ENCODE measurements at regions not wholly inside any gene's neighbourhood (a gene's known extent, or its start where the extent isn't known, plus 50 kb on each side); places are given as distances from the start of the nearest gene placed in this dataset.

DNA sequence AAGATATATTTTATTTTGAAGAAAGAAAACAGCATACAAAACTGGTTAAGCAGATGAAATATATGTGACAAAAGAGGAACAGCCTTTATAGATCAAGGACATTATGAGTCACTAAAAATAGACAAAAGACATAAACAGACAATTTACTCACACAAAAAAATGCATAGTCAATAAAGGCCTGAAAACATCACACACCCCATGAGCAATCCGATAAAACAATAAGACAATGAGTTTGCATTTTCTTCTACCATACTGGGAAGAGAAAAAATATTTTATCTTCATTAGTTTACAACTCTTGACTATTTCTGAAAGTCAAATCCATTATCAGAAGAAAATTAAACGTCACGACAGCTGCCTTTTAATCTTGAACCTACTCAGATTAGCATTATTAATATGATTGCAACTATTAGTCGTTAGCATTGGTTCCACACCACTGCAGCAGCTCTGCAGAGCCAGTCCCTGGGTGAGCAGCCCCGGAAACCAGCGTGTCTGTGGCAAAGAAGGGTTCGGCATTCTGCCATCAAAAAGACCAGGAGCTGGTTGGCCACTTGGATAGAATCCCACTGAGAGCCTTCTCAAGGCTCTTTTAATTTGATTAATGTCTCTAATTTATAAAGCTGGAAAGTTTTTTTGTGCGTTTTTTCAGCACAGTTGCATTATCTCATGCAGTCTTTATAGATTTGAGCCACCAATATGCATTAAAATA, 305.4 kb upstream of the SHH start:
- DNase-seq: no peak

DNA sequence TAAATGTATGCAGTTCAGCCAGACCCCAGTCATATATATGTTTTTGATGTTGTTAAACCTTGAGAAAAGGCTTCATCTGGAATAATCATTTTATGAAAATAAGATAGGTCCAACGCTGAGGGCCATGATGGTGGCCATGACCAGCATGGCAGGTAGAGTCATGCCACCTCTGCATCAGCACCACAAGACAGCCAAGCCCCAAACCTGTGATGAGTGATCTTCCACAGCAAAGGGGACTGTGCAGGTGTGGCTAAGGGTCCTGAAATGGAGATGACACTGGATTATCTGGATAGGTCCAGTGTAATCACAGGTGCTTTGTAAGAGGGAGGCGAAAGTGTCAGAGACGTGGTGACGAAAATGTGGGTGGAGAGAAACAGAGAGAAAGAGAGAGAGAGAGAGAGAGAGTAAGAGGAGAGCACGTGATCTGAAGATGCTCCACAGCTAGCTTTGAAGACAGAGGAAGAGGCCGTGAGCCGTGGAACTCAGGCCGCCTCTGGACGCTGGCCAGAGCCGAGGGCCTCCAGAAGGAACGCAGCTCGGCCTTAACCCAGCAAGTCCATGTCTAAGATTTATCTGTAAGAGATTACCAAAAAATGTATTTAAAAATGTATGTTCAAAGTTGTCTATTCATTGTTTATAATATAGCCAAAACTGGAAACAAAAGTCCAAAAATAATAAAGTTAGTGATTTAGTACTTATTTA, 304.4 kb upstream of the SHH start:
- DNase-seq: no peak

DNA sequence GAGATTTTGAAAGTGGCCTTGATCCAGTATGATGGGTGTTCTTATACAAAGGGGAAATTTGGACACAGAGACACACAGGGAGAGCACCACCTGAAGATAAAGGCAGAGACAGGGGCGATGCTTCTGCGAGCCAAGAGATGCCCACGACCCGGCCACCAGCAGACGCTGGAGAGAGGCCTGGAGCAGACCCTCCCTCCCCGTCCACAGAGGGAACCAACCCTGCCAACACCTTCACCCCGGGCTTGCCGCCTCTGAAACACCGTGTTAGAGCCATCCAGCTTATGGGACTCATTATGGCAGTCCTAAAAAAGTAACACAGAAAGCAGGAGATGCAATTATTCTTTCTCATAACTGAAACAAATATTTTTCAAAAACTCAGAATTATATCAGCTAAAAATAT, 303.3 kb upstream of the SHH start:
- DNase-seq: no peak

DNA sequence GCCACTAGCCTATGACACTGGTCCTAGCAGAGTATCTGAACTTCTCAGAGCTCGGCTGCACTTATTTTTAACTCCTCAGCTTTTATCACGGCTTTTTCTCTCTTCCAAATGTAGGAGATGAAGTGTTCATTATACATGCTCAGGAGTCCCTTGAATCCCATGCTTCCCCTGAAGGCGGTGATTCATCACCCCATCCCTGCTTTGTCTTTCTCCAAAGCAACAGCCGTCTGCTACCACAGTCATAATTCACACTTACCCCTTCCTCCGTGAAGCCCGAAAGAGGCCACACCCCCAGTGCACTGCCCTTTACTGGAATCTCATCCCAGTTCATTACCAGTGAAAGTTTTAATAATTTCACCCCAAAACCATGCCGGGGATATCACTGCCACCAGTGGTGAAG, 301.5 kb upstream of the SHH start:
- no peak for DNase-seq

DNA sequence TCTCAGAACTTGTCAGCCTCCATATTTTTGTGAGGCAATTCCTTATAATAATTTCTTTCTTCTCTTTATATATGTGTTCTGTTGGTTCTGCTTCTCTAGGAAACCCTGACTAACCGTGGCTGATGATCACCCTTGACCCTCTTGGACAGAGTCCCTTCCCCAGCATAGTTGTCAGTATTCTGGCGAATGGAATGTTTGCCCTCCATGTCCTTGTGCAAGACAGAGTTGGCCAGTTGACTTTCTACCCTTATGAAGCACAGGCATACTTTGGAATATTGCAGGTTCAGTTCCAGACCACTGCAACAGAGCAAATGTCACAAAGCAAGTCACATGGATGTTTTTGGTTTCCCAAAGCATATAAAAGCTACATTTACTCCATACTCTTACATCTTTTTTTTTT, 297.7 kb upstream of the SHH start:
- no peak for DNase-seq

DNA sequence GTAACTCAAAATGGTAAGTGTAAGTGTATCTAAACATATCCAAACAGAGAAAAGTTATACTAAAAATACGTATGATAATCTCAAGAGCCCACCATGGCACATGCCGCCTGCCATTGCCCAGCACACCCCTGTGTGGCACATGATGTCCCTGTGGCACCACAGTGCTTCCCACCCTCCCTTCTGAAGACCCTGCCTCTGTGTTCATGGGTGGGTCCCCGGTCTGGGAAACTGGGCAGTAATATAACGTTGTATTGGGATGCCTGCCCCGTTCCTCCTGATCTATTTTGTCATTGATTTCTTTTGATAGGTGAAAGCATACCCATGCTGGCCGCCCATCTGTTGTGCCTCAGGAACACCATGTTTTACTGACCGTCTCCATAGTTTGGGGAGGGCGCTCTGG, 296.8 kb upstream of the SHH start:
- DNase-seq: no peak

DNA sequence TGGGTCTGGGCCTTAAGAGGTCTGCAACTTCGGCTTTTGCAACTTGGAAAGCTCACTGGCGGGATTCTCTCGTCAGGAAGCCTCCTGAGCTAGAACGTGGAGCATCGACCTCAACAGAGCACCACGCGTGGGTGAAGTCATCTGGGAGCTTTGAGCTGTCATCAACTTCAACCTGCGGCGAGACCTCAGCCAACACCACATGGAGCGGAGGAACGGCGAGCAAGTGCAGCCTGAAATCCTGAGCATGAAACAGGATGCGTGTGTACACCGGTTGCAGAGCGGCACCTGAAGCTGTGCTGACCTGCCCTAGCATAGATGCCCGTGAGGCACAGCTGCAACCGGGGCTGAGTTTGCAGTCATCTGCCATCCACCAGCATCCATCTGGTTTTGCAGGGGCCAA, 295.7 kb upstream of the SHH start:
- DNase-seq: no peak

DNA sequence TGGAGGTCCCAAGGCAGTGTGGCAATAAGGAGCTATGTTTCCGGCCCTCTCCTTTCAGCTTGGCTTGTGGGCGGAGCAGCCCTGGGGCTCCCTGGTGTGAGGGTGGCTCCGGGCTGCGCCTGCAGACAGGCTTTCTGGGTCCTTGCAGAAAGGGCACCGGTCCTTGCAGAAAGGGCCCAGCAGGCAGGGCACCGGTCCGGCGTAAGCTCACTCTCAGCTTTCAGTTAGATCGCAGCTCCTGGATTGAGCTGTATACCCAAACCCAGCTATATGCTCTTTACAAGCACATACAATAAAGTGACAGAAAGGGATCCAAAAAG, 293.8 kb upstream of the SHH start:
- no peak for DNase-seq

DNA sequence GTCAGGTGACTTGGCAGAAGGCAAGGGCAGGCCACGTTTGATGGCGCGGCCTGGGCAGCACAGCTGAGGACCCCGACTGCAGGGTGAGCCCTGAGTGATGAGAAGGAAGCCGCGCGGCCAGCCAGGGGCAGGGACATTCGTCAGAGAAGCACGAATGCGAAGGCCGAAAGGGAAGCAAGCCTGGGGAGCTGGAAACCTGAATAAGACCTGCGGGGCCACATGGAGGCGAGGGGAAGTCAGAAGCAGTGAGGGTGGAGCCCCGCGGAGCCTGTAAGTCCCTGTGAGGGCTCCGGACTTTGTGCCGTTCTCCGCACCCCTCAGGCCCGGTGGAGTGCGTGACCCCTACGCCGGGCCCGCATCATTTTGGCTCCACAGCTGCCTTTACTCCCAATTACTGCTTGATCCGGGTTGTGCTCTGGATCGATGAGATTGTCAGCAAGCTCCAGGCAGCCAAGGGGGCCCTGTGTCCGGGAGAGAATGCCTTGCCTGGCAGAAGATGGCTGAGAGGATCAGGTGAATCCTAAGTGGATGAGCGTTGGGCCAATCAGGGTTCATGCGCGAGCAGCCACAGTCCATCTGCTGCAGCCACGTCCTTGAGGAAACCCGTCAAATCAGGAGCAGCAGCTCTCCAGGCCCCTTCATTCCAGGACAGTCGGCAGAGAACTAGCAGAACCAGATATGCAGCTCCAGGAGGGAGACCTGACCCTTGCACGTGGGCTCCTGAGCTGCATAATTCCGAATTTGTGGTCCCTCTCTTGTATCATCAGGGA, 293.3 kb upstream of the SHH start:
- DNase-seq: no peak

DNA sequence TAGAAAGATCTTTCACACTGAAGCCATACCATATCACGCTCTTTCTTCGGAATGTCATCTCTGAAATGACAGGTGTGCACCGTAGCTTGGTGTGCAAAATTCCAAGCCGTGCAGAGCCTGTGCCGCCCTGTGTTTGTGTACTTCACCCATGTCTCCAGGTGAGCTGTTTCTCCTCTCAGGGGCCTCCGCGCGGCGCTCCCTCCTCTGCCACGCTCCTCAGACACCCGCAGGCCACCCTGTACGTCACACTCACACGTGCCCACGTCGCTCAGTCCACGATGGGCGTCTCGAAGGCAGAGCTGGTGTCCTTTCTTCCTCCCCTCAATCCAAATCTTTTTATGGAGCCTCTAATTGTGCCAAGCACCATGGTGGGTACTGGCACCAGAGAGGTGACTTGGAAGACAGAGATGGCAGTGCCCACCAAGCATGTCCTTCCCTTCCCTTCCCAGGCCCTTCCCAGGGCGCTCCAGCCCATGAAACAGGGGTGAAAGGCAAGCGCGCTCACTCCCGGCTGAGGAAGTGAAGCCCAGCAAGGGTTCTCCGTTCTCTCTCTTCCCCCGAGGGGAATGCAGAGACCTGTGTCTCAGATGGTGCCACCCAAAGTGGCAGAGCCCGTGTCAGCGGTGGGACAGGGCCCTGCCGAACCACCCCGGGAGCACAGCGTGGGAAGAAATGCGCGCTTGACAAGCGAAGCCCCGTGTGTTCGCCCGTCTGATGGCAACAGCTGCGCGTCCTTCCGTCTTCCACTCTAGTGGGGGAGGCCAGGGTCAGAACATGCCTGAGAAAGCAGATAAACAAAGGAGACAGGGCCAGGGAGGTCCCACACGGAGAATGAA, 292.5 kb upstream of the SHH start:
- no peak for DNase-seq

DNA sequence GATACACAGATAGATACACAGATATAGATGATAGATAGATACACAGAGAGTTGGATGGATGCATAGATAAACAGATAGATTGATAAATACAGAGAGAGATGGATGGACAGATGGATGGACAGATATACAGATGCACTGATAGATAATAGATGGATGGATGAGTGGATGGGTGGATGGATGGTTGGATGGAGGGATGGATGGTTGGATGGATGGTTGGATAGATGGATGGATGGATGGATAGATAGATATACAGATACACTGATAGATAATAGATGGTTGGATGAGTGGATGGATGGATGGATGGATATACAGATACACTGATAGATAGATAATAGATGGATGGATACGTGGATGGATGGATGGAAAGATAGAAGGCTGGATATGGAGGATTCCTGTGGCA, 290.0 kb upstream of the SHH start:
- no peak for DNase-seq

DNA sequence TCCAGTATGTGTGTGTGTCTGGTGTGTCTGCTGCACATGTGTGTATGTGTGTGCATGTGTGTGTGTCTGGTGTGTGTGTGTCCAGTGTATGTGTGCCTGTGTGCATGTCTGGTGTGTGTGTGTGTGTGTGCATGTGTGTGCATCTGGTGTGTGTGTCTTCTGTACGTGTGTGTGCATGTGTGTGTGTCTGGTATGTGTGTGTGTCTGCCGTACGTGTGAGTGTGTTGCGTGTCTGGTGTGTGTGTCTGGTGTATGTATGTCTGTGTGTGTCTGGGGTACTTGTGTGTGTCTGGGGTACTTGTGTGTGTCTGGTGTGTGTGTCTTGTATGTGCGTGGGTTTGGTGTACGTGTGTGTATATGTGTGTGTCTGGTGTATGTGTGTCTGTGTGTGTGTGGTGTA, 289.1 kb upstream of the SHH start:
- DNase-seq: no peak

DNA sequence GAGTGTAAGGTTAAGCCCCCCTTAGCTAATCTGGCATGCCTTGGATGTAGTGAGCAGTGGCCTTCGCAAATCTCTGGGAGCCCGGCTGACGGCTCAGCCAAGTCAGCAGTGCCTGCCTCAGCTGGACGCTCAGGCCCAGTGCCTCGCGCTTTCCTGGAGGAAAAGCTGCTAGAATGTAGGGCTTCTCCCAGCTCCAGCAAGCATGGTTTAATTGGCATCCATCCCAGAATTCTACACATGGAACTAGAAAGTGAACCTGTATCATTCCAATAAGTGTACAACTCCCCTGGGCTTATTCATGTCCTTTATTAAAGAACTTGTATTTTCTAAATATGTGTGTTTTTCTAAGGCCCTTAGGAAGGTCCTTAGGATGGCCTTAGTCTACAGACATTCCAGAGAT, 287.8 kb upstream of the SHH start:
- no peak for DNase-seq

DNA sequence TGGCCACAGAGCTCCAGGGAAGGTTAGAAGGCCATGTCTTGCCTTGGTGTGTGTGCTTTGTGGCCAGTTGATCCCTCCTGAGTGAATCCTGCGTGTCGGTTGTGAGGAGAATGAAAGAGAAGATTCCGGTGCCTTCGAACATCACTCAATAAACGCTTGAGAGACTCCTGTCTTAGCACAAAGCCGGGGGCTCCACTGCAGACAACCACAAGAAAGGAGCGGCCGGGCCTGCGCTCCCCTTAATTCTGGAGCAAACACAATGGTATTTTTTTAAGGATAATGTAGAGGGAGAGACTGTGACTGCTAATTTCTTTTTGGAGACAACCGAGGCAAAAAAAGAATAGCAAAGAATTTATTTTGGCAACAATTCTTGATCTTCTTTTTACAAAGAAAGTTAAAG, 286.8 kb upstream of the SHH start:
- no peak for DNase-seq

DNA sequence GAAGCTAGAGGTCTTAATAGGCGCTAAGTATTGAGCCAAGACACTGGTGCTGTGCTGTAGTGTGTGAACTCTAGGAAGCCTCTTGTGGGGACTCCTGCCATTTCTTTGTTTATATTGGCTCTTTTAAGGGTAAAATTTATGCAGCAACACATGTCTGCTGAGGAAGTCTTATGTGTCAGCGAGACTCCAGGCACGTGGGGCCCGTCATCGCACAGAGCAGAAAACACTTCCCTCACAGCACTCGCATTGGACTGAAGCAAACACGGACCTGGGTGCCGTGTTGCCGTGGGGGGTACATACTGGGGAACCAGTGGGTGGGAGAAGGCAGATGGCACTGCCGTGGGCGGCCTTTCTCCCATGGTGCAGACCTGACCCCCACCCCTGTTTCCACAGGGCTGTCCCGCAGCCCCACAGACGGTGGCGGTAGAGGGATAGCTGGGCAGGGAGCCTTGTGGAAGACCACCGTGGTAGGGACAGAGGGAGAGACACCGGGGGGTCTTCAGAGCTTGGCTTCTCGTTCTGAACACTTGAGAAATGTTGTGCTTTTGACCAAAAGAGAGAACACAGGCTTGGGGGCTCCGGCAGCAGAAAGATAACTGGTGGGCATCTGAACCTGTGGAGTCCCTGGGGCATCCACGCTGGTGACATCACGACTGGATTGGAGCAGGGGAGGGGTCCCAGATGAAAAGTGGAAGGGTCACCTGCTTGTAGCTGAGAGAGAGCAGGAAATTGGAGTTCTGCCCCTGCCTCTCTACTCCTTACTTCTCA, 284.7 kb upstream of the SHH start:
- no peak for DNase-seq

DNA sequence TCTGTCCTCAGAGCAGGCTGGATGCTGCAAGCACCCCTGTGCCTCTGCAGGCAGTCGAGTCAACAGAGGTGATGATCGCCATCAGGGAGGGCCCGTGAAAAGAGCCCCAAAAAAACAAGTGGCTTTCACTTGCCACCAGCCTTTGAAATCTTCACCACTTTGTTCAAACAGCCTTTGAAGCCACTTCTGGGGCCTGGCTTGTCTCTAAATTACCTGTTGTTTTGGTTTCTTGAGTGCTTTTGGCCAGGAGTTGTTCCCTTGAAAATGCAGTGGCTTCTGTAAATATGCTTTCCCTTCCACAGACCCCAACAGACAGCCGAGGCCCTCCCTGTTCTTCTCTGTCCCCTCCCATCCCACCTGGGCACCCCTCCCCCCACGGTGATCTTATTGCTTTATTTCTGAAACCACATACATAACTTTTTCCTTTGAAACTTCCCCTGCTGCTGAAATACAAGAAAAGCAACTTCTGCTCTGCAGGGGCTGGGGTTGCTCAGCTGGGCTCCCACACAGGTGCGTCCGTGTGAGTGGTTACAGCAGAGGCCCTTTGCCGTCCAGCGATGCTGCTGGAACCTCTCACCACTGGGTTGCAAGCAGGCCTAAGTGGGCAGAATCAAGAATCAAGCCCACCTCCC, 283.8 kb upstream of the SHH start:
- no peak for DNase-seq

DNA sequence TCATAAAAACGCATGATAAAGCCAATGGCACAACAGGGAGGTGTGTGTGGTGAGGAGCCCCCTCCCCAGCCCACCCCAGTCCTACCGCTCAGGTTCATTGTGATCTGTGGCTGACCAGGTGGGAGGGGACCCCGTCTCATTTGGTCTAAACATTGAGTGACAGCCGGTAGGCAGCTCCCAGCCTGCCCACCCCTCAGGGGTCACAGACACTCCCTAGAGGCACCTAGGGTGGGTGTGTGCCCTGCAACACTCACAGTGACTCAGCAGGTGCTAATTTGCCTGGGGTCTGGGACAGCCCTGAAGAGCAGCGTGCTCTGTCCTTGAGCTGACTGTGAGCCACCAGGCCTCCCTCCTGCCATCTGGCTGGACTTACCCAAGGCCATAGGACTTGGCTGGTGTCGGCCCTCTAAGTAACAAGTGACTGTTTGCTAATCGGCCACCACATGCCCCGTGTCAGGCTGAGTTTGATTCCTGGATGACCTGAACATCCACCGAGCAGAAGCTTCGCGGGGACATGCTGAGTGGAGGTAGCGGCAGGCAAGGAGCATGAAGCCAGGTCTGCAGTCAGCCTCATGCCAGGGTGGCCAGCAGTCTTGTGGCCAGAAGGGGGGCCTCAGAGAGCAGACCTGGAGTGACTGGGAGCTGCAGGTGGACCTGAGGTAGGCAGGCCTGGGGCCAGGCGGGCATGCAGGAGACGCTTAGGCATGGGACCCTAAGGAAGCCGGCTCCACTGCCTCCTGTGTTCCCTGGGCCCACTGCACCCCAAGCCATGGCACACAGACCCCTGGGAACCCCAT, 282.3 kb upstream of the SHH start:
- no peak for DNase-seq

DNA sequence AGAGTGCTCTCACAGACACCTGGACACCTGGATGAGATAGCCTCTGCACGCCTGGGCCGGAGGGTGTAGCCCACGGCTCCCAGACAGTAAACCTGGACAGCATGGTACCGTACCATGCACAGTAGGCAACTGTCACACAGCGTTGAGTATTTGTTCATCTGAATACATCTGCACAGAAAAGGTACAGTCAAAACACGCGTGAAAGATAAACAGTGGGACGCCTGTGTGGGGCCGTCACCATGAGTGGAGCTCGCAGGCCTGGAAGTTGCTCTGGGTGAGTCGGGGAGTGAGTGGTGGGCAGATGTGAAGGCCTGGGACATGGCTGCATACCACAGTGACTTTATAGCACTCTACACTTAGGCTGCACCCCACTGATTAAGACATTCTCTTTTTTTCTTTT, 280.0 kb upstream of the SHH start:
- no peak for DNase-seq

DNA sequence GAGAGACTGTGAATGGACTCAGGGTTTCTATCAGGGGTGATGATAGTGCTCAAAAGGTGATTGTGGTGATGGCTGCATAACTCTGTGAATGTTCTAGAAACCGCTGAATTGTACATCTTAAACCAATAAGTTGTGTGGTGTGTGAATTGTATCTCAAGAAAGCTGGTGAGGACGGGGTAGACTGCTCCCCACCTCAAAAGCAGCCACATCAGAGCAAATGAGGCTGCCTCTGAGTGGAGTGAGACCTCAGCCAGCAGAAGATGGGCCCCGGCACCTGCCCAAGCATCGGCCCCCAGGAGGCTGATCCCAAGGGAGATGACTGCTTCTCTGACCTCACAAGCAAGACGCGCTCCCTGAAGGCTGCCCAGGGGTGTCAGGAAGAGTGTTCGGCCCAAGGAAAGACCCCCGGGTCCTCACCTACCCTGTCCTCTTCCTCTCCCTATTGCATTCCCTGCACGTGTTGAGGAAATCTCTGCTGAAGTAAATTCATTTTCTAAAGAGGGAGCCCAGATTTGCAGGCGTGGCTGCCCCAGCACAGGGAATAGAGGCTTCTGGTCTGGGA, 279.3 kb upstream of the SHH start:
- DNase-seq: no peak

DNA sequence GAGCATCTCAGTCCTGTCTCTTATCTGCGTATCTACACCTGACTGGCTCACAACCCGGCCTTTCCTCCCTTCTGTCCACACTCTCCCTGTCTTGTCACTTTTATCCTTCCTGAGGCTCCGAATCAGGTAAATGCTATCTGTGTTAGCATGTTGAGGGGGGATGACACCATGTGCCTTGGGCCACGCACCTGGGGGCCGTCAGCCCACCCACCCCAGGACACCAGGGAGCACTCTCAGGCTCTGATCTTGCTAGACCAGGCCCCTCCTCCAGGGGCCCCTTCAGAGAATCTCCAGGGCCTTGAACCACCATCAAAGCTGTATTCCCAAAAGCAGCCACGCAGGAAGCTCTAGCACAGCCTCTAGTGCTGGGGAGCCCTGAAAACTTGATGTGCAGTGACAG, 278.7 kb upstream of the SHH start:
- DNase-seq: no peak

DNA sequence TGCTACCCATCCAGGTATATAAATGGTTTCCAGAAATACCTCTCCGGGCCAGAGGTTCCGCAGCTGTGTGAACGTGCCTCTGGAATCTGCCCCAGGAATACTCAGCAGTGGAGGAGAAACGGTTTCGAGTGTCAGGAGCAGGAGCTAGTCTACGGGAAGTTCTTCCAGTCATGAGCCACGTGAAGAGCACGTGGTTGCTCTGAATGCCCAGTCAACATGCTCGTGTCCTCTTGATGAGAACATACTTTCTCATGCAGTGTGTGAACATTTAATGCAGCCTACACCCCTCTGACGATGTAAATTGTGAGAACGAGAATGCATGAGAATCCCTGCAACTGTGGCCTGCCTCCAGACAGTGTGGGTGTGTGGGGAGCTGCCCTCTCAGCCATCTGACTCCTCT, 277.0 kb upstream of the SHH start:
- no peak for DNase-seq
